GM12872 (cell line): ENCODE measurements at regions not wholly inside any gene's neighbourhood (a gene's known extent, or its start where the extent isn't known, plus 50 kb on each side); places are given as distances from the start of the nearest gene placed in this dataset.

Experiments used
- CTCF ChIP-seq: IDR thresholded peaks from 3 replicates; pipeline ENCODE4 v1.5.1; 2011; ENCODE audit warnings: low read depth, mild to moderate bottlenecking, low read length, moderate library complexity; ENCODE audit not compliant: insufficient read depth

- TF ChIP-seq CTCF = no peak
Measured at GRCh38 chr2:60267122-60267521, 286.3 kb downstream of the BCL11A start.

GRCh38 chr2:60262178-60262577 lies 291.3 kb downstream of the BCL11A start:
- no peak for TF ChIP-seq CTCF

- no peak for TF ChIP-seq CTCF
Measured at GRCh38 chr2:60260639-60261296, 292.7 kb downstream of the BCL11A start.

GRCh38 chr2:60259781-60260180 lies 293.7 kb downstream of the BCL11A start:
- no peak for TF ChIP-seq CTCF

GRCh38 chr2:60252581-60253150 lies 300.8 kb downstream of the BCL11A start:
- no peak for TF ChIP-seq CTCF

GRCh38 chr2:60251247-60251646 lies 302.2 kb downstream of the BCL11A start:
- TF ChIP-seq CTCF = no peak

GRCh38 chr2:60249879-60250278 lies 303.6 kb downstream of the BCL11A start:
- no peak for TF ChIP-seq CTCF

- TF ChIP-seq CTCF = no peak
Measured at GRCh38 chr2:60247471-60247870, 306.0 kb downstream of the BCL11A start.
